ENCODE measurements at regions not wholly inside any gene's neighbourhood (a gene's known extent, or its start where the extent isn't known, plus 50 kb on each side); places are given as distances from the start of the nearest gene placed in this dataset.

DNA sequence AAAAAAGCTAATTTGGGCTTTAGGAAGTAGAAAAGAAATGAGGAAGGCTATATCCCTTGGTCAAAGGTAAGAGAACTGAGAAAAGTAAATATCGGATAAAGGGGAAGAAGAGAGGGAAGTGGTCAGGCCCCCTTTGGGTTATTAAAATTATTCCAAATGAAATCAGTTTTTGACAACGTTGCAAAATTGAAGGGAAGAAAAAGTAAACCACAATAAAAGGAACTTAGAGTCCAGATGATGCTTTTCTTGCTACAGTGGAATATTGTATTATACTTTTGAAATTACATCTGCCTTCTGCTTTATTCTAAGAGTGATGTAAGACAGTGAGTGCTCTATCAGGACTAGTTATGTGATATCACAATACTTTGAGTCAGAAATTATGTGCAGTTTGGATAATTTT, 59.4 kb upstream of the RBPJ start:
- TF ChIP-seq POLR2A (IDR thresholded peaks at IDR 0.05; ENCODE audit: low read depth, low read length), result no peak
- TF ChIP-seq TCF12 (IDR thresholded peaks at IDR 0.05; ENCODE audit: low read depth, low read length), result no peak
- TF ChIP-seq, protein P1, sequence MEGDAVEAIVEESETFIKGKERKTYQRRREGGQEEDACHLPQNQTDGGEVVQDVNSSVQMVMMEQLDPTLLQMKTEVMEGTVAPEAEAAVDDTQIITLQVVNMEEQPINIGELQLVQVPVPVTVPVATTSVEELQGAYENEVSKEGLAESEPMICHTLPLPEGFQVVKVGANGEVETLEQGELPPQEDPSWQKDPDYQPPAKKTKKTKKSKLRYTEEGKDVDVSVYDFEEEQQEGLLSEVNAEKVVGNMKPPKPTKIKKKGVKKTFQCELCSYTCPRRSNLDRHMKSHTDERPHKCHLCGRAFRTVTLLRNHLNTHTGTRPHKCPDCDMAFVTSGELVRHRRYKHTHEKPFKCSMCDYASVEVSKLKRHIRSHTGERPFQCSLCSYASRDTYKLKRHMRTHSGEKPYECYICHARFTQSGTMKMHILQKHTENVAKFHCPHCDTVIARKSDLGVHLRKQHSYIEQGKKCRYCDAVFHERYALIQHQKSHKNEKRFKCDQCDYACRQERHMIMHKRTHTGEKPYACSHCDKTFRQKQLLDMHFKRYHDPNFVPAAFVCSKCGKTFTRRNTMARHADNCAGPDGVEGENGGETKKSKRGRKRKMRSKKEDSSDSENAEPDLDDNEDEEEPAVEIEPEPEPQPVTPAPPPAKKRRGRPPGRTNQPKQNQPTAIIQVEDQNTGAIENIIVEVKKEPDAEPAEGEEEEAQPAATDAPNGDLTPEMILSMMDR (IDR thresholded peaks at IDR 0.05 in 2 of 3, conservative IDR thresholded peaks at IDR 0.05 in 1 of 3; ENCODE audit: control insufficient read depth in 2 of 3, extremely low read depth in 1 of 3, insufficient read depth in 1 of 3, low read depth in 3 of 3, low read length in 3 of 3), result no peak
- TF ChIP-seq JUND (IDR thresholded peaks at IDR 0.05; ENCODE audit: low read depth, low read length), result no peak
- TF ChIP-seq, protein P2, sequence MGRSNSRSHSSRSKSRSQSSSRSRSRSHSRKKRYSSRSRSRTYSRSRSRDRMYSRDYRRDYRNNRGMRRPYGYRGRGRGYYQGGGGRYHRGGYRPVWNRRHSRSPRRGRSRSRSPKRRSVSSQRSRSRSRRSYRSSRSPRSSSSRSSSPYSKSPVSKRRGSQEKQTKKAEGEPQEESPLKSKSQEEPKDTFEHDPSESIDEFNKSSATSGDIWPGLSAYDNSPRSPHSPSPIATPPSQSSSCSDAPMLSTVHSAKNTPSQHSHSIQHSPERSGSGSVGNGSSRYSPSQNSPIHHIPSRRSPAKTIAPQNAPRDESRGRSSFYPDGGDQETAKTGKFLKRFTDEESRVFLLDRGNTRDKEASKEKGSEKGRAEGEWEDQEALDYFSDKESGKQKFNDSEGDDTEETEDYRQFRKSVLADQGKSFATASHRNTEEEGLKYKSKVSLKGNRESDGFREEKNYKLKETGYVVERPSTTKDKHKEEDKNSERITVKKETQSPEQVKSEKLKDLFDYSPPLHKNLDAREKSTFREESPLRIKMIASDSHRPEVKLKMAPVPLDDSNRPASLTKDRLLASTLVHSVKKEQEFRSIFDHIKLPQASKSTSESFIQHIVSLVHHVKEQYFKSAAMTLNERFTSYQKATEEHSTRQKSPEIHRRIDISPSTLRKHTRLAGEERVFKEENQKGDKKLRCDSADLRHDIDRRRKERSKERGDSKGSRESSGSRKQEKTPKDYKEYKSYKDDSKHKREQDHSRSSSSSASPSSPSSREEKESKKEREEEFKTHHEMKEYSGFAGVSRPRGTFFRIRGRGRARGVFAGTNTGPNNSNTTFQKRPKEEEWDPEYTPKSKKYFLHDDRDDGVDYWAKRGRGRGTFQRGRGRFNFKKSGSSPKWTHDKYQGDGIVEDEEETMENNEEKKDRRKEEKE (IDR thresholded peaks at IDR 0.05), result no peak
